Skeletal muscle satellite cell (primary cell): ENCODE measurements at regions not wholly inside any gene's neighbourhood (a gene's known extent, or its start where the extent isn't known, plus 50 kb on each side); places are given as distances from the start of the nearest gene placed in this dataset.

Experiments used
- H3K27me3 ChIP-seq: 2 replicates; pipeline ENCODE4 v1.7.0; 2013; ENCODE audit warnings: low read length; ENCODE audit not compliant: control insufficient read depth, insufficient read depth
- H3K36me3 ChIP-seq: 2 replicates; pipeline ENCODE4 v1.7.0; 2013; ENCODE audit warnings: mild to moderate bottlenecking, control low read depth, low read length; ENCODE audit not compliant: insufficient read depth
- H3K4me1 ChIP-seq: 2 replicates; pipeline ENCODE4 v1.7.0; 2013; ENCODE audit warnings: low read length; ENCODE audit not compliant: control insufficient read depth, insufficient read depth
- H3K4me2 ChIP-seq: 2 replicates; pipeline ENCODE4 v1.7.0; 2013; ENCODE audit warnings: mild to moderate bottlenecking, low read length
- H3K4me3 ChIP-seq: 2 replicates; pipeline ENCODE4 v1.7.0; 2013; ENCODE audit warnings: low read length
- H3K9ac ChIP-seq: 2 replicates; pipeline ENCODE4 v1.7.0; 2013; ENCODE audit warnings: mild to moderate bottlenecking, low read depth, low read length, moderate library complexity
- H3K9me3 ChIP-seq: replicated peaks from 2 replicates; pipeline ENCODE4 v1.7.0; 2013; ENCODE audit warnings: mild to moderate bottlenecking, control low read depth, low read length

DNA sequence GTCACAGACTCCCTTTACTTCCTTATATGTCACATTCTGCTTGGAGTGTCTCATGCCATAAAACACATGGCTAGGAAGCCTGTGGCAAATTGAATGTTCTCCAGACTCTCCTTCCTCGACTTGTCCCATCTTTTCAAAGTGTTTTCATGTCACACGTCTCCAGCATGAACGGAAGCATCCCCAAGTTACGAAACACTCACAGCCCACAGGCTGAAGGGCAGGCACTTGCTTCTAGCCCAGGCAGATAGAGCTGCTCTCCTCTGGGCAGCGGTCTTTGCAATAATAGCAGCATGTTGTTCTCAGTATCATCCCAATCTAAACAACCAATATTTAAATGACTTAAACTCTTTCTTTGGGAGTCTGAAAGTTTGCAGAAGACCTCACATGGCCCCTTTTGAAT lies 85.3 kb upstream of the ADAMTS9 start:
- Histone ChIP-seq H3K4me2 (no peak overlapping the region), H3K27me3 (no peaks in the 10 kb centered on the region), H3K9ac (no peak overlapping the region), H3K9me3 (no peaks in the 10 kb centered on the region), H3K4me1 (no peaks in the 10 kb centered on the region), H3K36me3 (no peaks in the 10 kb centered on the region), H3K4me3 (no peak overlapping the region)

DNA sequence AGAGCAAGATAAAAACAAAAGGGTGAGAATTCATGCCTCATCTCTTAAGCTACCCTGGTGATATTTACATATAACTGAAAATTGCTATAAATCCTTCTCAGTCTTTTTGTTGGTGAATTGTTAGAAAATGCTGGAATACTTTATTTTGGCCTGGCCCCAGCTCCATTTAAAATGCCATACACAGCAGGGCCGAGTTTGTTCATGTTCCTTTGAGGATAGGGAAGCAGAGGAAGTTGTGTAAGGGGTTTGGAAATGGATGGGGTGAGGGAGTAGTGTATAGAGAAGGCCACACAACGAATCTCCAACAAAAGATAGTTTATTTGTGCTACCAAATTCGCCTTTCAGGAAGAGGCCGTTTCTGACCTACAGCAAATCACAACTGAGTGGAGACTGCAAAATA lies 78.6 kb upstream of the ADAMTS9 start:
- Histone ChIP-seq H3K9ac (no peak overlapping the region), H3K9me3 (no peaks in the 10 kb centered on the region), H3K4me3 (no peak overlapping the region), H3K4me1 (no peaks in the 10 kb centered on the region), H3K4me2 (no peak overlapping the region), H3K27me3 (no peaks in the 10 kb centered on the region), H3K36me3 (no peaks in the 10 kb centered on the region)

DNA sequence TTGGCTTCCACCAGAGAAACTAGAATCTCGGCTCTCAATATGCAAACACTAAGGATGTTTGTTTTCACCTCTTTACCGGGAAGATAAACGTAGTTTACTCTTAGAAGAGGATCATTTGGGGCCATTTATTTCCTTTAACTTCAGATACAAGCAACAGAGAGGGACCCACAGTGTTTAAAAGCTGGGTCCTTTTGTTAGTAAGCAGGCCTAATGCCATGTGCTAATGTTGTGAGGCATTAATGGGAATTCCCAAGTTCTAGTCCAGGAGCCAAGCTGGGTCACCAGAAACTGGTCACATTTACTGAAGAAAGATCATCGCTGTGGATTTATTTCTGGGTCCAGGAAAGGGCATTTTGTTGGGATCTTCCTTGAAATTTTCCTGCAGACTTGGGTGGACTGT lies 78.1 kb upstream of the ADAMTS9 start:
- Histone ChIP-seq H3K27me3 (no peaks in the 10 kb centered on the region), H3K4me2 (no peak overlapping the region), H3K9ac (no peak overlapping the region), H3K36me3 (no peaks in the 10 kb centered on the region), H3K4me1 (no peaks in the 10 kb centered on the region), H3K9me3 (no peaks in the 10 kb centered on the region), H3K4me3 (no peak overlapping the region)

DNA sequence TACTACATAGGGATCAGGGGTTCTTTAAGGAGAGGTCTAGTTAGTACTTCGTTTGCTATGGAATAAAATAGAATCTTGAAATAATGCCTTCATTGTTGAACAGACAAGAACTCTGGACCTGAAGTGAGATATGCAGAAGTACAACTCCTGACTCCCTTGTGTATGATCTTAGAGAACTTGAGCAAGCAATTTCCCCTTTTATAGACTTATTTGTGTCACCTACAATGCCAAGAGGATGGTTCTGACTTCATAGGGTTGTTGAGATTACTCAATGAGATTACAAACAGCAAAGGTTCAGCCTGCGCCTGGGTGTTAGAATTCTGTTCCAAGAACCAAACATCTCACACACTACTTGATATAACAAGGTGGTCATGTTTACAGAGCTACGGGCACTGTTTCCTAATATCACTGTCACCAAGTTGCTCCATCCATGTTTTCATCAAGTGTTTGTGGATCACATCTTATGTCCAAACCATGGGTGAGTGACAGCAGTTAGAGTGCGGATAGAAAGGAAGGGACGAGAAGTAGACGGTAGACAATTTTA lies 76.7 kb upstream of the ADAMTS9 start:
- Histone ChIP-seq H3K9me3 (no peaks in the 10 kb centered on the region), H3K36me3 (no peaks in the 10 kb centered on the region), H3K27me3 (no peaks in the 10 kb centered on the region), H3K4me1 (no peaks in the 10 kb centered on the region), H3K4me2 (no peak overlapping the region), H3K9ac (no peak overlapping the region), H3K4me3 (no peak overlapping the region)

DNA sequence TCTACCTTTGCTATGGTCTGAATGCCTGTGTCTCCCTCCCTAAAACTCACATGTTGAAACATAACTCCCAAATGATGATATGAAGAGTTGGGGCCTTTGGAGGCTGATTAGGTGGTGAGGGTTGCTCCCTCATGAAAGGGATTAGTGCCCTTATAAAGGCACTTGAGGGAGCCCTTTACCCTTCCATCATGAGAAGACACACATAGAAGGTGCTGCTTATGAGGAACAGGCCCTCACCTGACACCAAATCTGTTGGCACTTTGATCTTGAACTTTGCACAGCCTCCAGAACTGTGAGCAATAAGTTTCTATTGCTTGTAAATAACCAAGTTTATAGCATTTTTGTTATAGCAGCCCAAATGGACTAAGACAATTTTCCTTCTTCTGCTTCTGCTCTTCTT lies 76.2 kb upstream of the ADAMTS9 start:
- no peak overlapping the region for H3K4me2 ChIP-seq
- H3K4me1 ChIP-seq = no peaks in the 10 kb centered on the region
- no peaks in the 10 kb centered on the region for H3K36me3 ChIP-seq
- H3K27me3 ChIP-seq = no peaks in the 10 kb centered on the region
- H3K9ac ChIP-seq = no peak overlapping the region
- no peak overlapping the region for H3K4me3 ChIP-seq
- no peaks in the 10 kb centered on the region for H3K9me3 ChIP-seq

DNA sequence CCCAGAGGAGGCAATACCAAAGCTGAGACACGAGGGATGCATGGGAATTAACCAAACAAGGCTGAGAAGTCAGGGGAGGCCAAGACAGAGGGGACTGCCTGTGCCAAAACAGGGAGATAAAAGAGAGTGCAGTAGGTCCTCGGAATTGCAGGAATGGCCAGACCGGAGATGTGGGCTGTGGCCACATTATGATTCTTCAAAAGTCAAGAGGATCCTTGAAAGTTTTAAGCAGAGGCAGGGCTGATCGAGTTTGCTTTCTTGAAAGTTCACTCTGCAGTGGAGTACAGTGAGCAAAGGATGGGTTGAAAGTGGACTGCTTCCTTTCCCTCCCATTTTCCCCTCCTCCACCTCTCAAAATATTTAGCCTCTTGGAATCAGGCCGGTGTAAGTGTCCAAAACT lies 73.9 kb upstream of the ADAMTS9 start:
- H3K27me3 ChIP-seq = no peaks in the 10 kb centered on the region
- H3K4me3 ChIP-seq = no peak overlapping the region
- no peaks in the 10 kb centered on the region for H3K36me3 ChIP-seq
- H3K9ac ChIP-seq = no peak overlapping the region
- no peaks in the 10 kb centered on the region for H3K4me1 ChIP-seq
- H3K4me2 ChIP-seq = no peak overlapping the region
- H3K9me3 ChIP-seq = no peaks in the 10 kb centered on the region

DNA sequence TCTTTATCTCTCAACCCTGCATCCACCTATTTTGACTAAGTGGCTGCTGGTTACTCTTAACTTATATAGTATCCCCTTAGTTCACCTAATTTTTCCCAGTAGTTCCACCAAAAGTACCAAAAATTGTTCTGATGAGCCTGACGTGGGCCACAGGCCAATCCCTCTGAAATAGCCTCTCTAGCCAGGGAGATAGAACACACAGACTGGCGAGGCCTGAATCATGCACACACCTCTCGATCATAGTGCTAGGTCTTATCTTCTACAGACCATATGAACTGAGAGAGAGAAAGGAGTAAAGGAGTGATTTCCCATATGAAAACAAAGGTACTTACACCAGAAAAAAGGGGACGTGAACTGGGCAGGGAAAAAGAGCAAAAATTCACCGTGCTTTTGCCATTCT lies 72.5 kb upstream of the ADAMTS9 start:
- H3K36me3 ChIP-seq = no peaks in the 10 kb centered on the region
- H3K27me3 ChIP-seq = no peaks in the 10 kb centered on the region
- no peak overlapping the region for H3K9ac ChIP-seq
- H3K4me1 ChIP-seq = no peaks in the 10 kb centered on the region
- H3K4me2 ChIP-seq = no peak overlapping the region
- H3K4me3 ChIP-seq = no peak overlapping the region
- H3K9me3 ChIP-seq = no peaks in the 10 kb centered on the region

DNA sequence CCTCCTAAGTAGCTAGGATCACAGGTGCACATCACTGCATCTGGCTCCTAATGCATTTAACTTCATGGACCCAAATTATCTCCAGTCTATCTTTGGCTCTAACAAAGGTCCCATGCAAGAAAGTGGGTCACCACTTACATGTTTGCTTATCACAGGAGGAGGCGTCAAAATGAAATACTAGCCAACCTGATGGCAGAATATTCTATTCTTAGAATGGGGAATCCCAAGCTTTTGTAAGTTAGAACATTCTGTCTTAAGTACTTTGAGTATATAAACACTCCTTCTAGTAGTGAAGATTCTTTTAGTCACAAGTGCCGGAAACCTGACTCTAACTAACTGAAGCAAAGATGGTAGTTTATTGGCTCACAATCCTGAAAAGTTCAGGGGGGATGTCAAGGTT lies 72.0 kb upstream of the ADAMTS9 start:
- Histone ChIP-seq H3K27me3 (no peaks in the 10 kb centered on the region), H3K9ac (no peak overlapping the region), H3K36me3 (no peaks in the 10 kb centered on the region), H3K9me3 (no peaks in the 10 kb centered on the region), H3K4me2 (no peak overlapping the region), H3K4me3 (no peak overlapping the region), H3K4me1 (no peaks in the 10 kb centered on the region)

DNA sequence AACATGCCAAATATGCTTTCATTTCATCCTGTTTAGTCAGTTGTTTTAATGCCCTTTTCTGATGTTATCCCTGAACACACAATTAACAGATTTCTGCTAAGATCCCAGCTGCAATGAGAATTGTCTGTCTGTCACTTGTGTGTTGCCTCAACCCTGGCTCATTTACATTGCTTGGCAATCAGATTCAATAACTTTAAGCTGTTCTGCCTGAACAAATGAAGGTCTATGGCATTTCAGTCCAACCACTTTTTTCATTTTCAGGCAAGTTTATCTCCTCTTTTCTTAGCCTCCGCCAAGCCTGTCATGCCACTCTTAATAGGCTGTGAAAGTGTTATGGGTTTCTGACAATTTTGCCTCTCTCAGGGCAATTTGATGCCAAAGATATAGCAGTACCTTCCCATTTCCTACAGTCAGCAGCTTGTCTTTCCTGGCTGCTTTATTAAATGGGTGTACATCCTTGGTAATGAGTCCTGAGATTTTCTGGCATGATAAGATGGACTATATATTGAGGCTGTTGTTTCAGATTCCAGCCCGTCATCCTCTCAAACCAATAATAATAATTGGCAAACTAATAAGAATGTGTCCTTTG lies 68.7 kb upstream of the ADAMTS9 start:
- H3K9ac ChIP-seq = no peak overlapping the region
- H3K9me3 ChIP-seq = no peaks in the 10 kb centered on the region
- no peak overlapping the region for H3K4me2 ChIP-seq
- H3K36me3 ChIP-seq = no peaks in the 10 kb centered on the region
- no peaks in the 10 kb centered on the region for H3K4me1 ChIP-seq
- no peaks in the 10 kb centered on the region for H3K27me3 ChIP-seq
- no peak overlapping the region for H3K4me3 ChIP-seq

DNA sequence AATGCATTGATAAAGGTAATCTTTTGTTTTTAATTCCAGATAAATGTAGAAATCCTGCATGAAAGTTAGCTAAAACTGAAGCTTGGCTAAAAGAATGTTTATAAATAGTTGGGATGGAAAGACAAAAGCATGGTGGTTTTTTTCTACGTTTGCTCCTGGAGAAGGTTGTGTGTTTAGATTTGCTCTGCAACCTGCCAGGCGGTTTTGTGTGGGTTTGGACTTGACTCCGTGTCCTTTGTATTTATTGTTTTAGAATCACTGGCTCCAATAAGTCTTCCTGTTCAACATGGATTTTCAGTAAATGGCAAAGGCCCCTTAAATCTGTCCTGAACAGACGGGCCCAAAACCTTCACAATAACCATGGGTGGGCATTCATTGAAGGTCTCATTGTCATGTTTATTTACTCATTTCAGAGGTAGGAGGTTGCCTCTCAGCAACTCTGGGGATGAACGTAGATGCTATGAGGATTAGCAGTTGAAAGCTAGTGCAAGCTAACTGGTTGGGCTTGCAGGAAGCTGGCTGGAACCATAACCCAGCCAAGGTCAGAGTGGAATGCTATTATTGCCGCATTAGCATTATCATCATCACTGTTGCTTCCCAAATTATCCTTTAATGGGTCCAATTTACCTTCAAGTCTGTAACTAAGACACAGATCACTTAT lies 60.6 kb upstream of the ADAMTS9 start:
- H3K36me3 ChIP-seq = no peaks in the 10 kb centered on the region
- H3K4me3 ChIP-seq = no peak overlapping the region
- H3K9ac ChIP-seq = no peak overlapping the region
- no peak overlapping the region for H3K4me2 ChIP-seq
- H3K4me1 ChIP-seq = no peaks in the 10 kb centered on the region
- peaks cover 7% of the 10 kb centered on the region for H3K27me3 ChIP-seq
- H3K9me3 ChIP-seq = no peaks in the 10 kb centered on the region

DNA sequence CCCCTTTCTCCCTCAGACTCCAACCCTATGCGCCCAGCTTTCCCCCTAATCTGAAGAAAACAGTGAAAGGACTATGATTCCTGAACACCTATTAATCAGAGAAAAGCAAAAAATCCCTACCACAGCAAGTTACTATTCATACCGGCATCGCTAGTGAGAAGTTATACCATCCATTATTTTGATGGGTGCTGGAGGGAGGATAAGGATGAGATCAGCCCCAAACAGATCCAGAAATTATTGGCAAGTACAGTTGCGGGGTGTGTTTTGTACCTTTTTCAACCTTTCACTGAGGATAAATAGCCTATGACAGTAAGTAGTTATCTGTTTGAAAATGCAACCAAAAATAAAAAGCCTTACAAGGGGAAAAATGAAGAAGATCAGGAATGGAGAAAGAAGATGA lies 59.9 kb upstream of the ADAMTS9 start:
- Histone ChIP-seq H3K27me3 (peaks cover 7% of the 10 kb centered on the region), H3K9ac (no peak overlapping the region), H3K4me2 (no peak overlapping the region), H3K4me3 (no peak overlapping the region), H3K4me1 (no peaks in the 10 kb centered on the region), H3K36me3 (no peaks in the 10 kb centered on the region), H3K9me3 (no peaks in the 10 kb centered on the region)

DNA sequence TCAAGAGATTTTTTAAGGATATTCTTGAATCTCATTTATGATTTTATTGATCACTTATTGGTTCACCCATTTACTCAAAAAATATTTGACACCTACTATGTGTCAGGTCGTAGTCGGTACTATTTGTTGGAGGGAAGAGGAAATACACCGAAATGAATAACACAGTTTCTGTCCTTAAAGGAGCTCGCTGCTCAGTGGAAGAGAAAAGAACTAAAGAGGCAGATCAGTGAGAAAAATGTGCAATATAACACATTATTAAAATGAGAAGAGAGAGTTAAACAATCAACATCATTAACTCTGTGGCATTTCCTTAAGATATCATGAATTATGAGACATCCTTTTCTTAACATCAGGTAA lies 56.1 kb upstream of the ADAMTS9 start:
- no peak overlapping the region for H3K4me3 ChIP-seq
- H3K27me3 ChIP-seq = peaks cover 7% of the 10 kb centered on the region
- no peak overlapping the region for H3K4me2 ChIP-seq
- H3K4me1 ChIP-seq = no peaks in the 10 kb centered on the region
- no peaks in the 10 kb centered on the region for H3K9me3 ChIP-seq
- no peaks in the 10 kb centered on the region for H3K36me3 ChIP-seq
- H3K9ac ChIP-seq = no peak overlapping the region
